Skeletal muscle tissue (tissue), 3 donors: ENCODE measurements at regions not wholly inside any gene's neighbourhood (a gene's known extent, or its start where the extent isn't known, plus 50 kb on each side); places are given as distances from the start of the nearest gene placed in this dataset.

Experiments
- H3K27ac ChIP-seq: one replicate; pipeline ENCODE4 v1.7.0; 2013; ENCODE audit warnings: mild to moderate bottlenecking, low read depth, low read length, inconsistent platforms
- H3K27me3 ChIP-seq, 3 donors: one replicate each; pipeline ENCODE4 v1.7.0; 2013; ENCODE audit warnings: low read length in 3 of 3; ENCODE audit not compliant: control insufficient read depth in 3 of 3, insufficient read depth in 3 of 3
- H3K36me3 ChIP-seq, 3 donors: one replicate each; pipeline ENCODE4 v1.7.0; 2013; ENCODE audit warnings: low read length in 3 of 3; ENCODE audit not compliant: control insufficient read depth in 3 of 3, insufficient read depth in 3 of 3
- H3K4me1 ChIP-seq, 3 donors: one replicate each; pipeline ENCODE4 v1.7.0; 2013; ENCODE audit warnings: low read length in 3 of 3, mild to moderate bottlenecking in 3 of 3; ENCODE audit not compliant: control insufficient read depth in 3 of 3, insufficient read depth in 3 of 3
- H3K4me3 ChIP-seq, 3 donors: one replicate each; pipeline ENCODE4 v1.7.0; 2013; ENCODE audit warnings: low read length in 3 of 3
- H3K9ac ChIP-seq, 3 donors: one replicate each; pipeline ENCODE4 v1.7.0; 2013; ENCODE audit warnings: low read length in 3 of 3, mild to moderate bottlenecking in 3 of 3, moderate library complexity in 2 of 3, low read depth in 1 of 3
- H3K9me3 ChIP-seq, 3 donors: one replicate each; pipeline ENCODE4 v1.7.0; 2013; ENCODE audit warnings: low read length in 3 of 3; ENCODE audit not compliant: control insufficient read depth in 3 of 3
- donor health status: Osteomylitis.

GRCh38 chr2:208827109-208827508 is 420.5 kb downstream of the PTH2R start:
- Histone ChIP-seq H3K4me1 (no peaks in the 10 kb centered on the region), H3K27me3 (no peaks in the 10 kb centered on the region), H3K9ac (no peak overlapping the region), H3K4me3 (no peak overlapping the region), H3K36me3 (no peaks in the 10 kb centered on the region), H3K27ac (no peak overlapping the region), H3K9me3 (no peaks in the 10 kb centered on the region)

DNA sequence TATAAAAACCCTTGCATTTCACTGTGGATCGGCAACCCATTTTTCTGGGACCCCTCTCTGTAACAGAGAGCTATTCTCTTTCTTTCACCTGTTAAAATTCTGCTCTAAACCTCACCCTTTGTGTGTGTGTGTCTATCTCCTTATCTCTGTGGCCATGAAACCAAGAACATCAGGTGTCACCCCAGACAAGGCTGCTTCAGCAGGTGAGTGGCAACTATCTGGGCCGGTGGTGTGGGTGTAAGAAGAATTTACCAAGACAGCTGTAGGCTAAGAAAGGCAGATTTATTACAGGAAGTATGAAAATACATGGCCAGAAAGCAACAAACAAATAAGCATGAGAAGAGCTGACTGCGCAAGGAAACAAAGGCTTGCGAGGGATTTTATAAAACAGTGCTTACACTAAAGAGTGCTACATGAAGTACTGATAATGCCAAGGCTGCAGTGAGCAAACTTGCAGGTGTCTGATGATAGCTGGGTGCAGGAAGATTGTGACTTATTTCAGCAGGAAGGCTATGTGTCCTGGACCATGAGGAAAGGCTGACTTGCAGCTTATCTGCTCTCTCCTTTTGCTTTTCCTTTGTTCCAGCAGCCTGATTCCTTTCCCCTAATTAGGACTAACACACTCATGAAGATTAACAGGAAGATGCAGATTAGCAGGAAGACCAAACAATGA is 421.1 kb downstream of the PTH2R start:
- Histone ChIP-seq H3K27me3 (no peaks in the 10 kb centered on the region), H3K36me3 (no peaks in the 10 kb centered on the region), H3K4me3 (no peak overlapping the region), H3K27ac (no peak overlapping the region), H3K4me1 (no peaks in the 10 kb centered on the region), H3K9me3 (no peaks in the 10 kb centered on the region), H3K9ac (no peak overlapping the region)

- no peaks in the 10 kb centered on the region for H3K27me3 ChIP-seq
- no peaks in the 10 kb centered on the region for H3K9me3 ChIP-seq
- H3K36me3 ChIP-seq = no peaks in the 10 kb centered on the region
- no peak overlapping the region for H3K4me3 ChIP-seq
- H3K9ac ChIP-seq = no peak overlapping the region
- H3K4me1 ChIP-seq = no peaks in the 10 kb centered on the region
- H3K27ac ChIP-seq = no peak overlapping the region
Observed at GRCh38 chr2:208830203-208830602, 423.6 kb downstream of the PTH2R start.

DNA sequence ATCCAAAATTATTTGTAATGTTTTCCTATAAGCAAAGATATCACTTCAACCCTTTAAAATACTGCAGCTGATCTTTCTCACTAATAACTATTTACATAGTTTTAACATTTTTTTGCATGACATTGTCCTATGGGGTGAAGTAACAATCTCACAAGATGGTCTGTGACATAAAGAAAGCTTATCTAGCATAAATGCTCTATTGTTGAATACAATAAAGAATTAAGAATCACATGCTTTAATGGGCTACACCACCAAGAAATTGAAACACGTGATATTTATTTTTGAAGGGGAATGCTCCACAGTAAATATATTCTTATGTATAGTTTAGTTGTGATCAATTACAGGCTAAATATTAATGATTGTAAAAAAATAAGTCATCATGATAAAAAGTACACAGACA is 441.1 kb downstream of the PTH2R start:
- no peak overlapping the region for H3K9ac ChIP-seq
- no peaks in the 10 kb centered on the region for H3K36me3 ChIP-seq
- no peak overlapping the region for H3K27ac ChIP-seq
- H3K4me1 ChIP-seq = no peaks in the 10 kb centered on the region
- H3K27me3 ChIP-seq = no peaks in the 10 kb centered on the region
- H3K9me3 ChIP-seq = no peaks in the 10 kb centered on the region
- no peak overlapping the region for H3K4me3 ChIP-seq

DNA sequence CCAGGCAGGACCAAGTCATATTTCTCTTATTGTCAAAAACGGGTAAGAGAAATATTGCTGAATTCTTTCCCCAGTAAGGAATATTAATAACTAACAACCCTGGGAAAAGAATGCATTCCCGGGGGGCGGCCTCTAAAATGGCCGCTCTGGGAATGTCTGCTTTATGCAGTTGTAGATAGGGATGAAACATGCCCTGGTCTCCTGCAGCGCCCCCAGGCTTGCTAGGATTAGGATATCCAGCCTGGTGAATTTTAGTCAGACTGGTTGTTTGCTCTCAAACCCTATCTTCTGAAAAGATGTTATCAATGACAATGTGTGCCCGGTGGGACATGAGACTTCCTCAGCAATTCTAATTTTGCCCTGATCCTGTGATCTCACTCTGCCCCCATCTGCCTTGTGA is 448.1 kb downstream of the PTH2R start:
- H3K36me3 ChIP-seq = no peaks in the 10 kb centered on the region
- peaks cover 0 to 4% (median 3%) of the 10 kb centered on the region in 3 donors for H3K9me3 ChIP-seq
- H3K27me3 ChIP-seq = no peaks in the 10 kb centered on the region
- H3K9ac ChIP-seq = no peak overlapping the region
- no peaks in the 10 kb centered on the region for H3K4me1 ChIP-seq
- no peak overlapping the region for H3K27ac ChIP-seq
- no peak overlapping the region for H3K4me3 ChIP-seq

- H3K36me3 ChIP-seq = no peaks in the 10 kb centered on the region
- H3K4me3 ChIP-seq = no peak overlapping the region
- peaks cover 0 to 3% (median 0%) of the 10 kb centered on the region in 3 donors for H3K9me3 ChIP-seq
- H3K27ac ChIP-seq = no peak overlapping the region
- H3K27me3 ChIP-seq = no peaks in the 10 kb centered on the region
- H3K4me1 ChIP-seq = no peaks in the 10 kb centered on the region
- H3K9ac ChIP-seq = no peak overlapping the region
Observed at GRCh38 chr2:208867374-208867773, 460.8 kb downstream of the PTH2R start.

- no peaks in the 10 kb centered on the region for H3K27me3 ChIP-seq
- H3K9me3 ChIP-seq = peaks cover 0 to 4% (median 3%) of the 10 kb centered on the region in 3 donors
- H3K9ac ChIP-seq = no peak overlapping the region
Observed at GRCh38 chr2:208872591-208872990, 466.0 kb downstream of the PTH2R start.

GRCh38 chr2:208879666-208880065 is 473.1 kb downstream of the PTH2R start:
- Histone ChIP-seq H3K9me3 (peaks cover 0 to 6% (median 0%) of the 10 kb centered on the region in 3 donors), H3K4me3 (no peak overlapping the region), H3K9ac (no peak overlapping the region), H3K36me3 (no peaks in the 10 kb centered on the region), H3K4me1 (no peaks in the 10 kb centered on the region), H3K27me3 (no peaks in the 10 kb centered on the region), H3K27ac (no peak overlapping the region)

More at GRCh38 chr2:208872591-208872990, 466.0 kb downstream of the PTH2R start:
- no peak overlapping the region for H3K27ac ChIP-seq
- H3K4me3 ChIP-seq = no peak overlapping the region
- no peaks in the 10 kb centered on the region for H3K36me3 ChIP-seq
- no peaks in the 10 kb centered on the region for H3K4me1 ChIP-seq

DNA sequence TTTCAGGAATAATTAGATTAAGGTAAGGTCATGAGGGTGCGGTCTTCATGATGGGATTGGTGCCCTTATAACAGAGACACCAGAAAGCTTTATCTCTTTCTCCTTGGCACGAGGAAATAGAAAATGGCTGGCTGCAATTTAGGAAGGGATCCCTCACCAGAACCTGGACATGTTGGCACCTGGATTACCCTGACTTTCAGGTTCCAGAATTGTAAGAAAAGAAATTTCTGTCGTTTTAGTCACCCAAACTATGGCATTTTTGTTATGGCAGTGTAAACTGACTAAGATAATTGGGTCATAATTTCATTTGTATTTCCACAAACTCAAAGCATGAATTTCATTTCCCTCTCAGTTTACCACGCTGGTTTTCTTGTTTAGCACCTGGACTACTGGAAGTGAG is 473.6 kb downstream of the PTH2R start:
- no peak overlapping the region for H3K27ac ChIP-seq
- peaks cover 0 to 6% (median 0%) of the 10 kb centered on the region in 3 donors for H3K9me3 ChIP-seq
- no peaks in the 10 kb centered on the region for H3K4me1 ChIP-seq
- no peaks in the 10 kb centered on the region for H3K36me3 ChIP-seq
- H3K4me3 ChIP-seq = no peak overlapping the region
- no peak overlapping the region for H3K9ac ChIP-seq
- no peaks in the 10 kb centered on the region for H3K27me3 ChIP-seq

- Histone ChIP-seq H3K36me3 (no peaks in the 10 kb centered on the region), H3K27me3 (no peaks in the 10 kb centered on the region), H3K9ac (no peak overlapping the region), H3K4me1 (no peaks in the 10 kb centered on the region), H3K27ac (no peak overlapping the region), H3K9me3 (peaks cover 0 to 2% (median 0%) of the 10 kb centered on the region in 3 donors), H3K4me3 (no peak overlapping the region)
Observed at GRCh38 chr2:208890486-208890885, 483.9 kb downstream of the PTH2R start.
